ENCODE measurements at regions not wholly inside any gene's neighbourhood (a gene's known extent, or its start where the extent isn't known, plus 50 kb on each side); places are given as distances from the start of the nearest gene placed in this dataset.
"Not testable (repeated sequence)": the region's sequence is repeated elsewhere in the genome, so short reads cannot be mapped to it uniquely, and the experiment has no call there.

DNA sequence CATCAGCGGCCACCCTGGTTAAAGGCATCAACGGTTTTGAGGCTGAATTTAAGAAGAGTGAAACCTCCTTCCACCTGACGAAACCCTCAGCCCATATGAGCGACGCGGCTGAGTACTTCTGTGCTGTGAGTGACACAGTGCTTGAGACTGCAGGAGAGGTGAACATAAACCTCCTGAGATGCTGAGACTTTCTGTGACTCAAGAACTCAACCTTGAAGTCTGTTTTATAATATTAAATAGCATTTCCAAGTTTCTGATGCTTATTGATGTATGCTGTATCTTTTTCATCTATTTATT, 221.2 kb upstream of the OR4E1 start:
- not testable (repeated sequence) for DNase-seq (ENCODE audit: low spot score)

DNA sequence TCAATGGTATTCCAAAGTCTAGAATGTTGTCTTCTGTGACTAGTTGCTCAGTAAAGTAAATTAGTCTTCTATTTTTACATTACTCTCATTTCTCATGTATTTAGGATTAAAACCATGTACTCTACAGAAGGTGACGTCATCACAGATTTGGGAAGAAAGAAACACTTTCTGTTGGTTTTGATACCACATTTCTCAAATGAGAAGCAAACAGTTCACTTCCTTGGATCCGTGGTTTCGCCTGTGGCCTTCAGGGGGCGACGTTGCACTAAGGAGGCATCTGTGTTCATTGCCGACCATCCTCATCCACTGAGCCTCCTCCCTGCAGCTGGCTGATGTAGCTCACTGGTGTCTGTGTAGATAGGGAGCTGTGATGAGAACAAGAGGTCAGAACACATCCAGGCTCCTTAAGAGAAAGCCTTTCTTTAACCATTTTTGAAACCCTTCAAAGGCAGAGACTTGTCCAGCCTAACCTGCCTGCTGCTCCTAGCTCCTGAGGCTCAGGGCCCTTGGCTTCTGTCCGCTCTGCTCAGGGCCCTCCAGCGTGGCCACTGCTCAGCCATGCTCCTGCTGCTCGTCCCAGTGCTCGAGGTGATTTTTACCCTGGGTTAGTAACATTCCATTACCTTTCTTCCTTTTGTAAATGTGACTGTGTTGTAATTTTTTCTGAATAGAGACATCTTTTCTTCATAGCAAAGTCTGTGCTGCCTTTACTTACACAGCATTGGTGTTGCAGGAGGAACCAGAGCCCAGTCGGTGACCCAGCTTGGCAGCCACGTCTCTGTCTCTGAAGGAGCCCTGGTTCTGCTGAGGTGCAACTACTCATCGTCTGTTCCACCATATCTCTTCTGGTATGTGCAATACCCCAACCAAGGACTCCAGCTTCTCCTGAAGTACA, 220.6 kb upstream of the OR4E1 start:
- DNase-seq (ENCODE audit: low spot score): peak; percentile 4

DNA sequence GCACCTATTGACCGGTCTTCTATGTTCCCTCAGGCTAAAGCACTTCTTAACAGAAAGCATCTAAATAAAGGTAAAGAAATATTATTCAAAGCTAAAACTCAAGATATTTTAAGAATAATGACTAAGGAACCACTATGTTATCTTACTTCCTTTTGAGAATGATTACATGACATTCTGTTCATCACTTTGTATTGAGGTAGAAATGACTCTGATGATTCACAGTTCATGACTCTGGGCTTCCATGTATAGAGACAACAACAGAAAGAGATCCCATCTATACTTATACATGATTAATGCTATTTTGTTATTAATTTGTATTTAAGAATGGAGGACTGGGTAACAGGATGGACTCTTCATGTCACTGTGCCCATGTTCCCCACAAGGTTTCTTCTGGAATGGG, 218.3 kb upstream of the OR4E1 start:
- no peak for DNase-seq (ENCODE audit: low spot score)

GRCh38 chr14:21884995-21885394, 211.4 kb upstream of the OR4E1 start:
- no peak for DNase-seq (ENCODE audit: low spot score)

DNA sequence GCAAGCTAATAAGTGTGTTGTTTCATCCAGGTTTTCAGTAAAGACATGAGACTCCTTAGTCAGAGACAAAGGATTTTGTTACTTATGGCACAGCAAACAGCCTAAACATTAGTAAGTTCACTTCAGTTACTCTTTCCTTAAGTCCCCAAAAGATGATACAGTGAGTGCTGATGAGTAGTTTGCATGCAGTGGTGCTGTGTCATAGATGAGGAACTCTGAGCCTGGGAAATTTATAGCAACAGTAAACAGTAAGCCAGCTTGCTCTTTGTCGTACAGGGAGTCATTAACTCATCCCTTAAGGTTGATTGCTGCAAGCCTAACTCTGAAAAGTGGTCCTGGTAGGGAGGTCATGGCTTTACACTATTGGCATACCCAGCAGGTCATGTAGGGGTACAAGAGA, 208.6 kb upstream of the OR4E1 start:
- DNase-seq (ENCODE audit: low spot score): no peak

GRCh38 chr14:21880918-21881317, 207.3 kb upstream of the OR4E1 start:
- no peak for DNase-seq (ENCODE audit: low spot score)

DNA sequence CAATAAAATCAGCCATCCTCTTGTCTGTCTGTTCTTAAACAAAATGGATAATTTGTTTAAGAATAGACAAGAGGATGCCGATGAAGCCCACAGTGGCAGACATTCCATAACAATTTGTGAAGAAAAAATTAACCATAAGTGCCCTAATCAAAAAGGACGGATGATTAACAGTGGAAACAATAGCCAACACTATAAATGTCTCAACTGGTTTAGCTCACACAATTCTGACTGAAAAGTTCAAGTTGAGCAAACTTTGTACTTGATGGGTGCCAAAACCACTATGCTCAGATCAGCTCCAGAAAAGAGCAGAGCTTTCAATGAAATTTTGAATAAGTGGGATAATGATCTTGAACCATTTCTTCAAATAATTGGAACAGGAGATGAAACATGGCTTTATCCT, 202.2 kb upstream of the OR4E1 start:
- no peak for DNase-seq (ENCODE audit: low spot score)

DNA sequence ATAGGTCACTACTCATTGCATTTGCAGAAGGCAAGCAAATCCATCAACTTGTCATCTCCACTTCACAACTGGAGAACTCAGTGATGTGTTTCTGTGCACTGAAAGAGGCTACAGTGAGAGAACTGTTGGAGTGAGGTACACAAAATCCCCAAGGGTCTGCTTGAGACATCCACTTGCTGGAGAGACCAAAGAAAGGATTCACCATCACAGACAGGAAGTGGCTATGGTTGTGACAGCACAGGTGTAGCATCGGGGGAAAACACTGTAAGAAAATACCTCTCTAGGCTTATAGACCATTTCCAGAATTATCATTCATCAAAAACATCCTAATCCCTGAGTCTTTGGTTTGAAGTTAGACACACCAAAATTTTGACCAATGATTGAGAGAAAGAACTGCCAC, 201.3 kb upstream of the OR4E1 start:
- no peak for DNase-seq (ENCODE audit: low spot score)

DNA sequence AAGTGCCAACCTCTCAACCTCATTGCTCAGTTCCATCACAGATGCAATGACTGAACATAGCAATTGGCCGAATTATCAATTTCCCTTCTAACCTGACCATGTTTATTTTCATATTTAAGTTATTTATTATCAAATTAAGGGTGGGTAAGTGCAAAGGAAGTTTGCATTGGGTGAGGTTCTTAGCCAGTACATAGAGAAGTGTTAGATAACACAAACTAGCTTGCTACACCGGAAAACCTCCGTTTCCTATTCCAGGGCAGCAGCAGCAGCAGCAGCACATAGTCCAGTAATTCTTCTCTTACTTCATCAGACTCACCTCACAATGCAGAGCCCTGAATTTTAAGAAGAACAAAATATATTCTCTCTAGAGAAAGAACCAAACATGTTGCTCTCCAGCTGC, 200.5 kb upstream of the OR4E1 start:
- DNase-seq (ENCODE audit: low spot score): no peak

DNA sequence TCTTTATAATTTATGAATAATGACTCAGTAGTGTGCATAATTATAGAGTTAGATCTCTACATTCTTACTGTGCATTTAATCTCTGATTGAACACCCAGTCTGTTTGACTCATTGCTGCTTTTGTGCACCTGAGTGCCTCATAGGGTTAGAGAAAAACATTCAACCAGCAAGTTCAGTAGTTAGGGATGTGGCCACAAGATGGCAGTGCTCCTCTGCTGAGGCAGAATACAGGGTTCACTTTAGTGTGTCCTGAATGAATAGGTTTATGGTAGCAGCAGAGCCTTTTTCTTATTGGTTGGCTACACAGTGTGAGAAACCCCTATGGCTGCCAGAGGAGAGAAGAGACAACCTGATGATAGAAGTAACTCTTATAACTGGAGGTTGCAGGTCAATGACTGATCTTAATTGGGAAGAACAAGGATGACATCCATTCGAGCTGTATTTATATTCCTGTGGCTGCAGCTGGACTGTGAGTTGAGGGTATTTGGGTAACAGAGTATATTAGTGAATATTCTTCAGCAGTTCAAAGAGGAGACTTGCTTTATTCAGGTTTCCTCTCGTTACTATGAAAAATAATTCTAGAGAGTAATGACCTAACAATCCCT, 194.9 kb upstream of the OR4E1 start:
- peak; percentile 57 for DNase-seq (ENCODE audit: low spot score)

GRCh38 chr14:21867541-21867940, 193.9 kb upstream of the OR4E1 start:
- DNase-seq (ENCODE audit: low spot score): no peak

- DNase-seq (ENCODE audit: low spot score): no peak
These were observed 192.9 kb upstream of the OR4E1 start for GRCh38 chr14:21866479-21866878.

DNA sequence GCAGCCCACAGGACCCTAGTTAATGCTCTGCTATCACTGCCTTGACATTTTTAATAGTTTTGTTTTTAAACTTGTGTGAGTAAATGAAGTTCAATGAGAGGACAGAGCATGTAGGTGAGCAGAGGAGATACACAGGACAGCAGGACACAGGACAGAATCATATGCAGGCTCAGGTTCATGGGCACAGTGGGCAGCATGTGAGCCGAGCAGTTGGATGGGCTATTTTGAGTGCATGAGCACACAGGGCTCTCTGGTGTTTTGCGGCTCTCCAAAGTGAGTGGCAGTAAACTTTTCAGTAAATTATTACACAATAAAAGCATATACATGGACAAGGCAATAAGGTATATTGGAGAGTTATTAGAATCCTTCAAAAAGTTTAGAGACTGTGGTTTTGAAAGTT, 189.7 kb upstream of the OR4E1 start:
- DNase-seq (ENCODE audit: low spot score): no peak

DNA sequence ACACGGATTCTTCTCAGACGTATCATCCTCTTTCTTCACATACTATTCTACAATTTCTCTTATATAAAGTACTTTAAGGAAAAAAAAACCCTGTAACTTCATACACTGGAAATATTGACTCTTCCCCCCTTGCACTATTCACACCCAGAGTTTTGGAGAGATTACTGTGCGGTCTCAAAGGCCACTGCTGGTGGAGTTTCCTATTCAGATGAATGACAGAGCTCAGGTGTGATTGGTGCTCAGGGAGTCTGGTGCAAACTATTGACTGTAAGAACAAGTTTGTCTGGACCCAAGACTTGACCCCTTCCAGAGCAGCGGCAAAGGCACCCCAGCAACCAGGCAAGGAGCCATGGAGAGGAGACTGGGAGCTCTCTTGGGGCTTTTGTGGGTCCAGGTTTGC, 187.5 kb upstream of the OR4E1 start:
- no peak for DNase-seq (ENCODE audit: low spot score)

DNA sequence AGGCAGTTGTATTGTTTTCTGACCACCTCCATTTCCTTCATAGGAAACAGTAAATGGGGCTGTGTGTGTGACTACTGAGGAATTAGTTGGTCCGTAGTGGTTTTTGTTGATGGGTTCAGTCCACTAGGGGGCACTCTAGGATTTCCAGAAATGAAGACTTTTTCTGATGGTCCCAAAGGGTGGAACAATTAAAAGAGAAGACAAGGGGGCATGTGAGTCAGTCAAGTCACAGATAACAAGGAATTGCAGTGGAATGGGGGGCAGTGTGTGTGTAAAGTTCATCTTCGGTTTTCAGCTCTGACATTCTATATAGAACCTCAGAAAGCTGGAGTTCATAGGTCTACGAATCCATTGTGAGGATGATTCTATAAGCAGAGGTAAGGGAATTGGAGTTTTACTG, 186.6 kb upstream of the OR4E1 start:
- DNase-seq (ENCODE audit: low spot score): peak; percentile 29

- no peak for DNase-seq (ENCODE audit: low spot score)
These were observed 179.2 kb upstream of the OR4E1 start for GRCh38 chr14:21852775-21853174.

- peak; percentile 71 for DNase-seq (ENCODE audit: low spot score)
These were observed 178.5 kb upstream of the OR4E1 start for GRCh38 chr14:21852061-21852664.

DNA sequence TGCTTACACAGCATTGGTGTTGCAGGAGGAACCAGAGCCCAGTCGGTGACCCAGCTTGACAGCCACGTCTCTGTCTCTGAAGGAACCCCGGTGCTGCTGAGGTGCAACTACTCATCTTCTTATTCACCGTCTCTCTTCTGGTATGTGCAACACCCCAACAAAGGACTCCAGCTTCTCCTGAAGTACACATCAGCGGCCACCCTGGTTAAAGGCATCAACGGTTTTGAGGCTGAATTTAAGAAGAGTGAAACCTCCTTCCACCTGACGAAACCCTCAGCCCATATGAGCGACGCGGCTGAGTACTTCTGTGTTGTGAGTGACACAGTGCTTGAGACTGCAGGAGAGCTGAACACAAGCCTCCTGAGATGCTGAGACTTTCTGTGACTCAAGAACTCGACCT, 173.3 kb upstream of the OR4E1 start:
- not testable (repeated sequence) for DNase-seq (ENCODE audit: low spot score)

DNA sequence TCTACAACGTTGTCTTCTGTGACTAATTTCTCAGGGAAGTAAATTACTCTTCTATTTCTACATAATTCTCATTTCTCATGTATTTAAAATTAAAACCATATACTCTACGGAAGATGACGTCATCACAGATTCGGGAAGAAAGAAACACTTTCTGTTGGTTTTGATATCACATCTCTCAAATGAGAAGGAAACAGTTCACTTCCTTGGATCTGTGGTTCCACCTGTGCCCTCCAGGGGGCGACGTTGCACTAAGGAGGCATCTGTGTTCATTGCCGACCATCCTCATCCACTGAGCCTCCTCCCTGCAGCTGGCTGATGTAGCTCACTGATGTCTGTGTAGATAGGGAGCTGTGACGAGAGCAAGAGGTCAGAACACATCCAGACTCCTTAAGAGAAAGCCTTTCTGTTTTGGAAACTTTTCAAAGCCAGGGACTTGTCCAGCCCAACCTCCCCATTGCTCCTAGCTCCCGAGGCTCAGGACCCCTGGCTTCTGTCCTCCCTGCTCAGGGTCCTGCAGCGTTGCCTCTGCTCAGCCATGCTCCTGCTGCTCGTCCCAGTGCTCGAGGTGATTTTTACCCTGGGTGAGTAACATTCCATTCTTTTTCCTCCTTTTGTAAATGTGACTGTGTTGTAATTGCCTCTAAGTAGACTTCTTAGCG, 172.7 kb upstream of the OR4E1 start:
- peak; percentile 17 for DNase-seq (ENCODE audit: low spot score)

- DNase-seq (ENCODE audit: low spot score): no peak
These were observed 167.1 kb upstream of the OR4E1 start for GRCh38 chr14:21840765-21841164.

GRCh38 chr14:21833836-21834235, 160.2 kb upstream of the OR4E1 start:
- no peak for DNase-seq (ENCODE audit: low spot score)

- DNase-seq (ENCODE audit: low spot score): no peak
These were observed 152.2 kb upstream of the OR4E1 start for GRCh38 chr14:21825845-21826244.

- peak; percentile 24 for DNase-seq (ENCODE audit: low spot score)
These were observed 151.6 kb upstream of the OR4E1 start for GRCh38 chr14:21825149-21825743.

Data from pons (tissue), 1 donor.